ENCODE measurements at regions not wholly inside any gene's neighbourhood (a gene's known extent, or its start where the extent isn't known, plus 50 kb on each side); places are given as distances from the start of the nearest gene placed in this dataset.

DNA sequence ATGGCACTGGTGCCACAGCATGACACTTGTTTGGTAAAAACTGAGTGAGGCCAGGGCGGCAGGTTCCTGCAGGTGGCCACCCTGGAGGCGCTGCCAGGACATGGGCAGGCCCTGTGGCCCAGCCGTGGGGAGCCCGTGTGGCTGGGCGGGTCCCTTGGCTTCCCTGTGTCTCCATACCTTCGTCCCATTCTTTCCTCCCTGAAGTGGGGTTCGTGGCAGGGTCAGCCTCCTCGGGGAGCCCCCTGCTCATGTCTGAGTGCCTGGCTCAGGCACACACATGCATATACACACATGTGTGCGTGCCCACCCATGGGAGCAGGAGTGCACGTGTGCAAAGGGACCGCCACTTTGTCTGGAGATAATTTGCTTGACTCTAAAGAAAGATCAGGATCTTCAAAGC lies 86.5 kb upstream of the HDAC4 start:
- TF ChIP-seq EZH2 (IDR thresholded peaks at IDR 0.05; ENCODE audit: borderline replicate concordance, low read length) = no peak
- TF ChIP-seq CTCF (IDR thresholded peaks at IDR 0.05; ENCODE audit: low read length) = no peak
- Histone ChIP-seq H3F3A (ENCODE audit: insufficient read depth, low read length) (no peaks in the 10 kb centered on the region), H3K36me3 (ENCODE audit: insufficient read depth, low read length) (no peaks in the 10 kb centered on the region), H4K20me1 (ENCODE audit: insufficient read depth, low read length) (no peaks in the 10 kb centered on the region), H3K27ac (ENCODE audit: low read depth, low read length, poor library complexity, severe bottlenecking) (no peak overlapping the region), H3K27me3 (ENCODE audit: insufficient read depth, low read length) (no peaks in the 10 kb centered on the region), H3K4me2 (ENCODE audit: low read length) (no peak overlapping the region), H3K9me2 (ENCODE audit: low read depth, low read length) (no peaks in the 10 kb centered on the region), H3K9ac (ENCODE audit: low read length) (no peak overlapping the region), H3K4me1 (ENCODE audit: insufficient read depth, low read length, severe bottlenecking) (no peaks in the 10 kb centered on the region), H3K4me3 (ENCODE audit: low read depth, low read length, poor library complexity, severe bottlenecking) (no peak overlapping the region), H3K9me3 (ENCODE audit: low read length) (no peaks in the 10 kb centered on the region), H3K79me2 (ENCODE audit: insufficient read depth, low read length) (no peaks in the 10 kb centered on the region), H2AFZ (ENCODE audit: low read length) (no peak overlapping the region)

DNA sequence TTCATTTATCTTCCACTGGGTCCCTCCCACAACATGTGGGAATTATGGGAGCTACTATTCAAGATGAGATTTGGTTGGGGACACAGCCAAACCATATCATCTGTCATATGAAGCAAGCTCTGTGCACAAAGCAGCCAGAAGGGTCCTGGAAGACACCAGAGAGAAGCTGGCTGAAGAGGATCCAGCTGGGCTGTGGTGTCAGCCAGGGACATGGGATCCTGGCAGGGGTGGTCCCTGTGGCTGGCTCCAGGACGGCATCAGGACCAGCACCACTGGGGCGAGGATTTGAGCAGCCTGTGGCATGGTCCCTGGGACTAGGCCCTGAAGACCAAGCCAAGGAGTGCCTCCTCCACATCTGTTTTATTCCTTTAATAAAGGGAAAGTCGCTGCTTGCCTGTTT lies 84.8 kb upstream of the HDAC4 start:
- H3K4me3 ChIP-seq (ENCODE audit: low read depth, low read length, poor library complexity, severe bottlenecking) = no peak overlapping the region
- no peaks in the 10 kb centered on the region for H3F3A ChIP-seq (ENCODE audit: insufficient read depth, low read length)
- H2AFZ ChIP-seq (ENCODE audit: low read length) = no peak overlapping the region
- H3K9me3 ChIP-seq (ENCODE audit: low read length) = no peaks in the 10 kb centered on the region
- H3K36me3 ChIP-seq (ENCODE audit: insufficient read depth, low read length) = no peaks in the 10 kb centered on the region
- H3K27me3 ChIP-seq (ENCODE audit: insufficient read depth, low read length) = no peaks in the 10 kb centered on the region
- H3K4me1 ChIP-seq (ENCODE audit: insufficient read depth, low read length, severe bottlenecking) = no peaks in the 10 kb centered on the region
- no peaks in the 10 kb centered on the region for H3K79me2 ChIP-seq (ENCODE audit: insufficient read depth, low read length)
- H4K20me1 ChIP-seq (ENCODE audit: insufficient read depth, low read length) = no peaks in the 10 kb centered on the region
- no peak overlapping the region for H3K27ac ChIP-seq (ENCODE audit: low read depth, low read length, poor library complexity, severe bottlenecking)
- H3K9me2 ChIP-seq (ENCODE audit: low read depth, low read length) = no peaks in the 10 kb centered on the region
- H3K9ac ChIP-seq (ENCODE audit: low read length) = no peak overlapping the region
- no peak for TF ChIP-seq EZH2 (IDR thresholded peaks at IDR 0.05; ENCODE audit: borderline replicate concordance, low read length)
- no peak for TF ChIP-seq CTCF (IDR thresholded peaks at IDR 0.05; ENCODE audit: low read length)
- no peak overlapping the region for H3K4me2 ChIP-seq (ENCODE audit: low read length)

DNA sequence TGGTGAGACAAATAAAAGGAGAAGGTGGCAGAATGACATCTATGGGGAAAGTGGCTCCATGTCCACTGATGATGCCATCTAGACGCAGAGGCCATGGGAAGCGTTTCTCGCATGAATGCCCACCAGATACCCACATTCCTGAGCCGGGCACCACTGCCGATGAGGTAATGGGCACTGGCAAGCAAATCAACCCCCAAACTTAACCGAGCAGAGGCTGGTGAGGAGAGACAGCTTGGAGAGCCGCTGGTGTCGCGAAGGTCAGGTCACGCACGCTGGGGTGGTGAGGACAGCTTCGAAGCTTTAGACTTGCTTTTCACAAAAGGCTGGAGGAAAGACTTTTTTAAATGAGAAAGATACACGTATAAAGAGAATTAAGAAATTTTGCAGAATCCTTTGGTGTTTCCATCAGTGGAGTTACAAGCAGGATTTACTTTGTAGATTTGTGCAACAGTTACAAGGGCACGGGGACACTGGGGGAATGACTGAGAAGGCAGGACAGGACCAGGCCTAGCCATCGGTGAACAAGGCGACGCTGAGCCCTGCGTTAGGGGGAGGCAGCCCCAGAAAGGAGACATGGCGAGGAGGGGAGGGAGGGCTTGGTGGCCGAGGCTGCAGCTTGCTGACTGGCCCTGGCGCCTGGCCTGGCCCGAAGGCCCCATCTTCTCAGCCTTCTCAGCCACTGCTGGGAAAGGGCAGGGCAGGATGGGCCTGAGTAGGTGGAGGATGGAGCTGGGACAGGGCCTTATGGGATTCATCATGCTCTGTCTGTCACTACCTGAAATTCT lies 83.9 kb upstream of the HDAC4 start:
- no peak for TF ChIP-seq CTCF (IDR thresholded peaks at IDR 0.05; ENCODE audit: low read length)
- no peak for TF ChIP-seq EZH2 (IDR thresholded peaks at IDR 0.05; ENCODE audit: borderline replicate concordance, low read length)
- H4K20me1 ChIP-seq (ENCODE audit: insufficient read depth, low read length) = no peaks in the 10 kb centered on the region
- H3K4me3 ChIP-seq (ENCODE audit: low read depth, low read length, poor library complexity, severe bottlenecking) = no peak overlapping the region
- H3K9ac ChIP-seq (ENCODE audit: low read length) = no peak overlapping the region
- no peak overlapping the region for H3K27ac ChIP-seq (ENCODE audit: low read depth, low read length, poor library complexity, severe bottlenecking)
- no peak overlapping the region for H3K4me2 ChIP-seq (ENCODE audit: low read length)
- H3K9me2 ChIP-seq (ENCODE audit: low read depth, low read length) = no peaks in the 10 kb centered on the region
- H3K36me3 ChIP-seq (ENCODE audit: insufficient read depth, low read length) = no peaks in the 10 kb centered on the region
- H3K4me1 ChIP-seq (ENCODE audit: insufficient read depth, low read length, severe bottlenecking) = no peaks in the 10 kb centered on the region
- no peak overlapping the region for H2AFZ ChIP-seq (ENCODE audit: low read length)
- no peaks in the 10 kb centered on the region for H3K79me2 ChIP-seq (ENCODE audit: insufficient read depth, low read length)
- no peaks in the 10 kb centered on the region for H3K9me3 ChIP-seq (ENCODE audit: low read length)
- H3F3A ChIP-seq (ENCODE audit: insufficient read depth, low read length) = no peaks in the 10 kb centered on the region
- H3K27me3 ChIP-seq (ENCODE audit: insufficient read depth, low read length) = no peaks in the 10 kb centered on the region

Measured in OCI-LY1 (cell line).